HL-60 (cell line): ENCODE measurements at regions not wholly inside any gene's neighbourhood (a gene's known extent, or its start where the extent isn't known, plus 50 kb on each side); places are given as distances from the start of the nearest gene placed in this dataset.

Experiments used
- DNase-seq, 2 experiments: peaks; one replicate each; pipeline ENCODE4 v3.0.0-alpha.2; 2010 to 2020; ENCODE audit warnings: low read depth in 1 of 2, low spot score in 1 of 2
- H3K27ac ChIP-seq: fragments of 250-450 bp; sonication (Bioruptor Pico); replicated peaks from 2 replicates; pipeline ENCODE4 v1.5.1; 2020; ENCODE audit warnings: mild to moderate bottlenecking, moderate library complexity
- H3K27me3 ChIP-seq: fragments of 250-450 bp; sonication (Bioruptor Pico); 2 replicates; pipeline ENCODE4 v1.5.1; 2021; ENCODE audit warnings: mild to moderate bottlenecking, moderate library complexity; ENCODE audit not compliant: insufficient read depth, poor library complexity, severe bottlenecking
- H3K4me3 ChIP-seq: replicated peaks from 2 replicates; pipeline ENCODE4 v1.5.1; 2011; ENCODE audit warnings: mild to moderate bottlenecking, control low read depth, low read length; ENCODE audit not compliant: insufficient read depth
- GABPA ChIP-seq: IDR thresholded peaks from 2 replicates; pipeline ENCODE4 v1.6.1; 2012; ENCODE audit warnings: low read depth
- POLR2AphosphoS5 ChIP-seq: IDR thresholded peaks from 2 replicates; pipeline ENCODE4 v1.6.1; 2012; ENCODE audit warnings: low read depth
- SPI1 ChIP-seq: IDR thresholded peaks from 2 replicates; pipeline ENCODE4 v1.6.1; 2012; ENCODE audit warnings: low read depth, mild to moderate bottlenecking, borderline replicate concordance
- TF ChIP-seq, protein P1 (sequence below): IDR thresholded peaks from one replicate; pipeline ENCODE4 v1.5.1; 2011; ENCODE audit warnings: low read length, control low read depth, inconsistent platforms; ENCODE audit not compliant: insufficient read depth
- TF ChIP-seq, protein P2 (sequence below): IDR thresholded peaks from 2 replicates; pipeline ENCODE4 v1.6.1; 2012; ENCODE audit warnings: low read depth; ENCODE audit not compliant: insufficient replicate concordance

DNA sequence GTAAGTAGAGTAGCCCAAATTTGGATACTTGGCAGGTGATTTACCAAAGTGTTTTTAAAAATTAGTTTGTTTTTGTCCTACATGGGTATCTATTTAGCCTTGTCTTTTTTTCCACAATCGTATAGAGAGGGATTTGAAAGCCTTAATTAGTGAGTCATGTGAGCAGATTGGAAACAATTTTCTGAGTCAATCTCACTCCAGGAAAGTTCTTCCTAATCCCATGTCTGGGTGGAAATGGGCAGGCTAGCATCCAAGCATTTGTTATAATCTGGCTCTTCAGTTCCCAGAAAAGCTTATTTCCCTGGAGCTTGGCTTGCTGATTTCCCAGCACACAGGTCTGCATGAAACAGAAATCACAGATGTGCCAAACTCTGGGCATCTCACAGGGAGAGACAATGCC lies 426.9 kb upstream of the BOD1L1 start:
- no peaks in the 10 kb centered on the region for H3K27me3 ChIP-seq
- H3K27ac ChIP-seq: no peak overlapping the region
- no peak overlapping the region for H3K4me3 ChIP-seq
- TF ChIP-seq, protein P1, sequence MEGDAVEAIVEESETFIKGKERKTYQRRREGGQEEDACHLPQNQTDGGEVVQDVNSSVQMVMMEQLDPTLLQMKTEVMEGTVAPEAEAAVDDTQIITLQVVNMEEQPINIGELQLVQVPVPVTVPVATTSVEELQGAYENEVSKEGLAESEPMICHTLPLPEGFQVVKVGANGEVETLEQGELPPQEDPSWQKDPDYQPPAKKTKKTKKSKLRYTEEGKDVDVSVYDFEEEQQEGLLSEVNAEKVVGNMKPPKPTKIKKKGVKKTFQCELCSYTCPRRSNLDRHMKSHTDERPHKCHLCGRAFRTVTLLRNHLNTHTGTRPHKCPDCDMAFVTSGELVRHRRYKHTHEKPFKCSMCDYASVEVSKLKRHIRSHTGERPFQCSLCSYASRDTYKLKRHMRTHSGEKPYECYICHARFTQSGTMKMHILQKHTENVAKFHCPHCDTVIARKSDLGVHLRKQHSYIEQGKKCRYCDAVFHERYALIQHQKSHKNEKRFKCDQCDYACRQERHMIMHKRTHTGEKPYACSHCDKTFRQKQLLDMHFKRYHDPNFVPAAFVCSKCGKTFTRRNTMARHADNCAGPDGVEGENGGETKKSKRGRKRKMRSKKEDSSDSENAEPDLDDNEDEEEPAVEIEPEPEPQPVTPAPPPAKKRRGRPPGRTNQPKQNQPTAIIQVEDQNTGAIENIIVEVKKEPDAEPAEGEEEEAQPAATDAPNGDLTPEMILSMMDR: no peak
- TF ChIP-seq, protein P2, sequence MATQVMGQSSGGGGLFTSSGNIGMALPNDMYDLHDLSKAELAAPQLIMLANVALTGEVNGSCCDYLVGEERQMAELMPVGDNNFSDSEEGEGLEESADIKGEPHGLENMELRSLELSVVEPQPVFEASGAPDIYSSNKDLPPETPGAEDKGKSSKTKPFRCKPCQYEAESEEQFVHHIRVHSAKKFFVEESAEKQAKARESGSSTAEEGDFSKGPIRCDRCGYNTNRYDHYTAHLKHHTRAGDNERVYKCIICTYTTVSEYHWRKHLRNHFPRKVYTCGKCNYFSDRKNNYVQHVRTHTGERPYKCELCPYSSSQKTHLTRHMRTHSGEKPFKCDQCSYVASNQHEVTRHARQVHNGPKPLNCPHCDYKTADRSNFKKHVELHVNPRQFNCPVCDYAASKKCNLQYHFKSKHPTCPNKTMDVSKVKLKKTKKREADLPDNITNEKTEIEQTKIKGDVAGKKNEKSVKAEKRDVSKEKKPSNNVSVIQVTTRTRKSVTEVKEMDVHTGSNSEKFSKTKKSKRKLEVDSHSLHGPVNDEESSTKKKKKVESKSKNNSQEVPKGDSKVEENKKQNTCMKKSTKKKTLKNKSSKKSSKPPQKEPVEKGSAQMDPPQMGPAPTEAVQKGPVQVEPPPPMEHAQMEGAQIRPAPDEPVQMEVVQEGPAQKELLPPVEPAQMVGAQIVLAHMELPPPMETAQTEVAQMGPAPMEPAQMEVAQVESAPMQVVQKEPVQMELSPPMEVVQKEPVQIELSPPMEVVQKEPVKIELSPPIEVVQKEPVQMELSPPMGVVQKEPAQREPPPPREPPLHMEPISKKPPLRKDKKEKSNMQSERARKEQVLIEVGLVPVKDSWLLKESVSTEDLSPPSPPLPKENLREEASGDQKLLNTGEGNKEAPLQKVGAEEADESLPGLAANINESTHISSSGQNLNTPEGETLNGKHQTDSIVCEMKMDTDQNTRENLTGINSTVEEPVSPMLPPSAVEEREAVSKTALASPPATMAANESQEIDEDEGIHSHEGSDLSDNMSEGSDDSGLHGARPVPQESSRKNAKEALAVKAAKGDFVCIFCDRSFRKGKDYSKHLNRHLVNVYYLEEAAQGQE: no peak
- TF ChIP-seq POLR2AphosphoS5 (no peak), GABPA (no peak), SPI1 (no peak)
- DNase-seq: no peak

DNA sequence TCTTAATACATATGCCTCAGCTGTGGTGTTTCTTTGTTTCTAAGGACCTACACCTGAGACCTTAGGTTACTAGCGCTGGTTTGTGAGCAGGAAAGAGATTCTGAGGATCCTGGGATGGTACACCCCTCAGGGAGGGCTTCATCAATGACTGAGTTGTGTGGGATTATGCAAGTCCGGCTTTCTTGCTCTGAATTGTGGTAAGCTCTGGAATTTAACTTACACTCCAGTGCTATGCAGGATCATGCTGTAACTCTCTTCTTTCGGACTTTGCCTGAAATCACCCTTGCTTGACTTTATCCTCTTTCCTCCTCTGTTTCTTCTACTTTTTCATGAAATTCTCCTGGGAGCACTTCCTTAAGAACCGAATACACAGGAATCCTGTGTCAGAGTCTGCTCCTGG lies 431.5 kb upstream of the BOD1L1 start:
- DNase-seq: no peak
- H3K27me3 ChIP-seq: no peaks in the 10 kb centered on the region
- TF ChIP-seq, protein P2: no peak
- TF ChIP-seq, protein P1: no peak
- TF ChIP-seq POLR2AphosphoS5 (no peak), GABPA (no peak), SPI1 (no peak)
- H3K4me3 ChIP-seq: no peak overlapping the region
- H3K27ac ChIP-seq: no peak overlapping the region

DNA sequence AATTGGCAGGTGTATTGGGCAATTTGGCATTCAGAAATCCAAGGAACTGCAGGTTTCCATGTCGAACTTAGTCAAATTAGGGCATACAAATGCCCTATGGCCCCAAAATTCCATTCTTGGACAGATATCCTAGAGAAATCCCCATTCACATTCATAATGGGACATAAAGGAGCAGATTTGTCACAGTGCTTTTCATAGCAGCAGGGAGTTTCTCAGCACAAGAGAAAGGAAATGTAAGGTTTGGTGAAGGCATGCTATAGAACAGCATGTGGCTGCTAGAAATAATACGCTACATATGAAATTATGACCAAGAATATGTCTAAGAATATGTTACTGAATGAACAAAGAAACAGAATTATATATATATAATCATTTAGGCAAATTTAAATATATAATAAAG lies 437.5 kb upstream of the BOD1L1 start:
- TF ChIP-seq, protein P1: no peak
- TF ChIP-seq, protein P2: no peak
- TF ChIP-seq GABPA (no peak), POLR2AphosphoS5 (no peak), SPI1 (no peak)
- Histone ChIP-seq H3K27me3 (no peaks in the 10 kb centered on the region), H3K4me3 (no peak overlapping the region), H3K27ac (no peak overlapping the region)
- no peak for DNase-seq
